AG08395 (cell line): ENCODE measurements at regions not wholly inside any gene's neighbourhood (a gene's known extent, or its start where the extent isn't known, plus 50 kb on each side); places are given as distances from the start of the nearest gene placed in this dataset.
"Not testable (repeated sequence)": the region's sequence is repeated elsewhere in the genome, so short reads cannot be mapped to it uniquely, and the experiment has no call there.

Source experiments
- DNase-seq: peaks from one replicate; pipeline ENCODE4 v3.0.0; 2012; ENCODE audit warnings: mixed read lengths, low spot score

DNA sequence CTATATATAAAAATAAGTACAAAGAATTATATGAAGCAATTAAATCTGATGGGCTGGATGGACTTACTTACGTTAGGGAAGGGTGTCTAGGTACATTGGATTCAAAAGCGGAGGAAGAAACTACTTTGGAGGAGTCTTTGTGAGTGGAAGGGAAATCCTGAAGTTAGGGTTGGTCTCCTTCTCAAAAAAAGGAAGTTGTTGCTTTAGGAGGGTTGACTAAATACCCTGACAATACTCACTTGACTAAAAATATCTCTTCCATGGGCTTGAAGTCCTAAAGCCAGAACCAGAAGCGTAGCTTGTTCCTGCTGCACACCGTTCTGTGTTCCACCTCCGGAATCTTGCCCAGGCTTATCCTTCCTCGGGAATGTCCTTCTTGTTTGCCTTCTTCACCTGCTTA, 143.3 kb upstream of the ZEB2 start:
- DNase-seq: no peak

GRCh38 chr2:144660518-144661316, 140.8 kb upstream of the ZEB2 start:
- peak; percentile 8 for DNase-seq

DNA sequence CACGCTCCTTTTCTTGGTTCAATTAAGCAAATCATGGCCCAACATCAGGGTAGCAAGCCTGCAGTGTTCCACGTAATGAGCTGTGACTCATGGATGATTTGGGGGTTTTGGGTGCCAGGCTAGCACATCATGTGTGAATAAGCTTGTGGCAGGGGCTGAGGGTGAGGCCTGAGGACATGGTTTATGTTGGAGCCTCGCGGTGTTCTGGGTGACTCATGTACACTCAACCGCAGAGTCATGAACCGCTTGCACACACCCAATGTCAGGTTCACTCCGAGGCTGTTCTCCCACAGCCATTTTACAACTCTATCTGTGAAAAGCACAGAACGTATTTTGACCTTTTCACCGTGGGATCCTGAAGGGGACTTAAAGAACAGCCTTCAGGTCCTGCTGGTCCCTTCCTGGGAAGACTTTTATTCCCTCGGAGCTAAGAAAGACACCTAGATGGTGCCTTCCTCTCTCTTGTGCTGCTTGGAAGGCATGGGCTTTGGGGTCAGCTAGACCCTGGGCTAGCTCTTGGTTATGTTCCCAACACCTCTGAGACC, 139.9 kb upstream of the ZEB2 start:
- peak; percentile 63 for DNase-seq

GRCh38 chr2:144654523-144654922, 134.6 kb upstream of the ZEB2 start:
- no peak for DNase-seq

DNA sequence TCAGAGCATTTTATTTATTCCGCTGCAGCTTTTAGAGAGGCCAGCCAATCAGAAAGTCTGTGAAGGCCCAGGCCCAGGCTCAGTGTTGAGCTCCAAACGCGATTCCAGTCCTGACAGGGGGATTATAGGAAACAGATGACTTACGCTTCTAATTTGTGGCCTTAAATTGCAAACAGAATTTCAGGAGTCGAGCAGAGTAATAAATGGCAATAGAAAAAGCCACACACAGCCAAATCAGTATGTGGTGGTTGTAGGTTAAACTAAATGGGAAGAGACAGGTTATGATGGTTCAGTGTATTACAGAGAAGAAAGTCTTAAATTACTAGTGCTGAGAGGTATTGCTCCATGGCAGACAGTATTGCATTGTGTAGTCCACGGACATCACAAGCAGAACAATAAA, 131.0 kb upstream of the ZEB2 start:
- DNase-seq: peak; percentile 19

DNA sequence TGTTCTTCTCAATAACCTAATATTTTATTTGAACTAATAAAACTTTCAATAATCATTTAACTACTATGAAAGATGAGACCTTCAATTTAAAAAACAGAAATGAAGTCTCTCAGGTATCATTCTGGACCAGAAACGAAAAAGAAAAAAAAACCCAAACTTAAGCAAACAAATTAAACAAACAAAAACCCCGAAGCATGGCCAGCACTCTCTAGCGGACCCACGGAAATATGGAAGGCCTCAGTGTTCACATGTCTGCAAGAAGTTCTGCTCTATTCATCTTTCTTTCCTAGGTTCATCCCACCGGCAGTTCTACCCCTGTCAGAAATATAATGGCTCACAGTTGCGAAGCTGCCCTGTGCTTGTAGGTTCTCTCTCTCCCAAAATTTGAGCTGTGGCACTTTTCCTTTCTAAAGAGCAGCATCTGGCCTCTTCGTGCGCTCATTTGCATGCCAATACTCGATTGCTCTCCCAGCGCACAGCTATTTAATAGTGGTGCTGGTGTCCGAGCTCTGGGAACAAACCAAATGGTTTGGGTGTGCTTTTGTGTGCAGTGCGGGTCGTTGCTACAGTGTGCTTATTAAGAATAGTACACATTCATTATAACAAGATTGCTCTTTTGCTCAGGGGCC, 129.0 kb upstream of the ZEB2 start:
- DNase-seq: no peak

- peak; percentile 31 for DNase-seq
Measured at GRCh38 chr2:144645083-144645778, 125.3 kb upstream of the ZEB2 start.

GRCh38 chr2:144644549-144644948, 124.6 kb upstream of the ZEB2 start:
- DNase-seq: no peak

- no peak for DNase-seq
Measured at GRCh38 chr2:144643537-144644336, 123.8 kb upstream of the ZEB2 start.

DNA sequence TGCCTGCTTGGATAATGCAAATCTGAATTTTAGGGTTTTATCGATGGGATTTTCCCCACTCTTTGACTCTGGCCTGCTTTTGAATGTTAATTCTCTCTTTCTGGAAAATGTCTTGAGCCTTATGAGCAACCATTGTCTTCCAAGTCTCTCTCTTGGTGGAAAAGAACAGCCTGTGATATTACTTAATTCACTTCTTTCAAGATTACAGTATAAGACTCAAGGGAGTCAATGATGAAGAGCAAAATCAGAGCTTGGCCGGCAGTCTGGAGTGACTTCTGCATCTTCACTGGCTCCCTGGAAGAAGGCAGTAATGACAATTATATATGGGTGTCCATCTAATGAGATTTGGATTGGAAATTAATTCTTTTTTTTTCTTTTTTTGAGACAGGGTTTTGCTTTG, 122.9 kb upstream of the ZEB2 start:
- DNase-seq: no peak

DNA sequence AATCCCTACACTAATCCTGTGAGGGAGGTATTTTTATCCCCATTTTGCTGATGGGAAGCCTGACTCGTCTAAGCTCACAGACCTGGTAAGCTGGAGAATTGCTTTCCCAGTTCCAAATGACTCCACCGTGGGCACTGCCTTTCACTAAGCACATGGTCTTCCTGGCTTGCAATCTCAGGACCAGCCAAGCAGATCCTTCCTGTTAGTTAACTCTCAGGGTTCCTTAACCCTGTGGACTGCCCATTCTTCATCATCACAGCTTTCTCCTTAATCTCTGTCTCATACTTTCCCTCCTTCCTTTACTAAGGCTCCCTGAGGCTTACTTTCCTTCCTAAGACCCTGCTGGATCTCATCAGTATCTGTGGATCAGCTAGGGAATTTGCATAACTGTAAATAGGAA, 122.2 kb upstream of the ZEB2 start:
- DNase-seq: no peak

DNA sequence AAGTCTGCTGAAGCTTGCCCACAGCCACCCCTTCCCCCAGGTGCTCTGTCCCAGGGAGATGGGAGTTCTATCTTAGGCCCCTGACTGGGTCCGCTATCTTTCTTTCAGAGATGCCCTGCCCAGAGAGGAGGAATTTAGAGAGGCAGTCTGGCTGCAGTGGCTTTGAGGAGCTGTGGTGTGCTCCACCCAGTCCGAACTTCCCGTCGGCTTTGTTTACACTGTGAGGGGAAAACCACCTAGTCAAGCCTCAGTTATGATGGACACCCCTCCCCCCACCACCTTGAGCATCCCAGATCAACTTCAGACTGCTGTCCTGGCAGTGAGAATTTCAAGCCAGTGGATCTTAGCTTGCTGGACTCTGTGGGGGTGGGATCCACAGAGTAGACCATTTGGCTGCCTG, 118.3 kb upstream of the ZEB2 start:
- DNase-seq: not testable (repeated sequence)

GRCh38 chr2:144636860-144637259, 116.9 kb upstream of the ZEB2 start:
- DNase-seq: not testable (repeated sequence)

DNA sequence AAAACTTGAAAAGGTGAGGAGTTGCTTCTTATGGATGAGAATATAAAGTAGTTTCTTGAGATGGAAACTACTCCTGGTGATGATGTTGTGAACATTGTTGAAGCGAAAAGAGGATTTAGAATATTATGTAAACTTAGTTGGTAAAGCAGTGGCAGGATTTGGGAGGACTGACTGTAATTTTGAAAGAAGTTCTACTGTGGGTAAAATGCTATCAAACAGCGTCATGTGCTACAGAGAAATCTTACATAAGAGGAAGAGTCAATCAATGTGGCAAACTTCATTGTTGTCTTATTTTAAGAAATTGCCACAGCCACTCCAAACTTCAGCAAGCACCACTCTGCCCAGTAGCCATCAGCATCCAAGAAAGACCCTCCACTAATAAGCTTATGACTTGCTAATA, 112.9 kb upstream of the ZEB2 start:
- no peak for DNase-seq

DNA sequence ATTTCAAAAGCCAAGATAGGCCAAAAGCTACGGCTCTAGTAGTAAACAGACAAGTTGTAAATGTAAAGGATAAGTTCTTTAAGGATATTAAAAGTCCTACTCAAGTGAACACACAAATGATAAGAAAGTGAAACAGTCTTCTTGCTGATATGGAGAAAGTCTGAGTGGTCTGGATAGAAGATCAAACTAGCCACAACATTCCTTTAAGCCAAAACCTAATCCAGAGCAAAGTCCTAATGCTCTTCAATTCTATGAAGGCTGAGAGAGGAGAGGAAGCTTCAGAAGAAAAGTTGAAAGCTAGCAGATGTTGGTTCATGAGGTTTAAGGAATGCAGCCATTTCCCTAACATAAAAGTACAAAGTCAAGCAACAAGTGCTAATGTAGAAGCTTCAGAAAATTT, 111.7 kb upstream of the ZEB2 start:
- no peak for DNase-seq

GRCh38 chr2:144630459-144631215, 110.7 kb upstream of the ZEB2 start:
- DNase-seq: no peak

GRCh38 chr2:144629935-144630334, 110.0 kb upstream of the ZEB2 start:
- DNase-seq: no peak

- no peak for DNase-seq
Measured at GRCh38 chr2:144628566-144628965, 108.6 kb upstream of the ZEB2 start.

DNA sequence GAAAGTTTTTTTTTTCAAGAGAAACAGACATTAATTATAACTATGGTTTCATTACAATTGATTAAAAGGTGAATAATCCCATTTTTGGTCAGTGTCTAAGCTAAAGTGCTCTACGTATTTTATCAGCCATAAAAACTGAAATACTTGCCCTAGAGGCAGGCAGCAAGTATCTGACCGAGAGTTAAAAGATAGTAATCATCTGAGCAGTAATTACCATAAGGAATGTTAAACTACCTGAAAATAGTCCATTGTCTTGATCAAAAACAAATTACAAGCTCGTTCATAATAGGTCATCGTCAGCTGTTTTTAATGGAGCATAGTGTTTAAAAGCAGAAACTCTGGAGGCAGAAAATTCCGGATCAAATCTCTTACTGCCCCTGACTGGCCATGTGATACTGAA, 105.7 kb upstream of the ZEB2 start:
- DNase-seq: no peak

DNA sequence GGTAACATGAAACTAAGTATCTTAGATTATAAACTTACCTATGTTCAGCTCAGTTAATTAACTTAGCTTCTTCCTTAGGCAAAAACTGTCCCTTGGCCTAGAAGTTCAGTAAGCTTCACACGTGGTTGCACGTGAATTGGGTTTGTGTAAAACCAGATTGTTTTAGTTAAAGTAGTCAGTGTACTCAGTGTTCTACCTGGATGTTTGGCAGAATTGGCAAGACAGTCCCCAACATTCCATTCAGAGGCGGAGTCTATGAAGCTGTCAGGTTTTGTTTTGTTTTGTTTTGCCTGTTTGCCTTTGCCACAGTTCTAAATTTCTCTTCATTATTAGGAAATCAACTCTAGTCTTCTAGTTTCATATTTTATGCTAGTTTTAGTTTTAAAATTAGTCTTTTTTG, 105.3 kb upstream of the ZEB2 start:
- no peak for DNase-seq

DNA sequence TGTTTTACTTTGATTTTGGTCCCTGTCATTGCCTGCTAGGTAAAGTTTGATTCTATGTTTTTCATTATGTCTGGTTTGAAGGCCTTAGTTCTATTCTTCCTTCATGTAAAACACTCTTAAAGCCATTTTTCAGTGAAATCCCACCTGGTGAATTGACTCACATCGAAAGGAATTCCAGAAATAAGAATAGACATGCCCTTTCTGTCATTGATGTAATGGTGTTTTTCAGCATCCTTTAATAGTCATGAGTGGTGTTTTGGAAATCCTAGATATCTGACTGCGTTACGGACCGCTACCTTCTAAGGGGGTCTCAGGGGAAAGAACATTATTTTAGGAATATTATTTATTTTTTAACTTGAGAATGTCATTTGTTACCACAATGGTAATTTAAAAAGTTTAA, 104.5 kb upstream of the ZEB2 start:
- no peak for DNase-seq
